Esophagus (tissue), 2 donors: ENCODE measurements at regions not wholly inside any gene's neighbourhood (a gene's known extent, or its start where the extent isn't known, plus 50 kb on each side); places are given as distances from the start of the nearest gene placed in this dataset.
"Not testable (repeated sequence)": the region's sequence is repeated elsewhere in the genome, so short reads cannot be mapped to it uniquely, and the experiment has no call there.

Experiments
- H3K27ac ChIP-seq, 2 donors: one replicate each; pipeline ENCODE4 v1.5.1; 2013; ENCODE audit warnings: low read depth in 2 of 2, mild to moderate bottlenecking in 2 of 2, inconsistent platforms in 1 of 2, low read length in 1 of 2, moderate library complexity in 1 of 2
- H3K27me3 ChIP-seq, 2 donors: one replicate each; pipeline ENCODE4 v1.6.1; 2013; ENCODE audit warnings: low read length in 2 of 2, control low read depth in 1 of 2, mild to moderate bottlenecking in 1 of 2; ENCODE audit not compliant: insufficient read depth in 2 of 2, control insufficient read depth in 1 of 2
- H3K36me3 ChIP-seq, 2 donors: one replicate each; pipeline ENCODE4 v1.6.1; 2013; ENCODE audit warnings: low read length in 1 of 2; ENCODE audit not compliant: control insufficient read depth in 2 of 2, insufficient read depth in 2 of 2
- H3K4me1 ChIP-seq, 2 donors: one replicate each; pipeline ENCODE4 v1.6.1; 2013; ENCODE audit warnings: low read length in 1 of 2; ENCODE audit not compliant: control insufficient read depth in 2 of 2, insufficient read depth in 2 of 2
- H3K4me3 ChIP-seq, 2 donors: one replicate each; pipeline ENCODE4 v1.5.1; 2013; ENCODE audit warnings: low read length in 2 of 2, mild to moderate bottlenecking in 2 of 2, low read depth in 1 of 2, moderate library complexity in 1 of 2
- H3K9me3 ChIP-seq, 2 donors: one replicate each; pipeline ENCODE4 v1.6.1; 2013; ENCODE audit warnings: mild to moderate bottlenecking in 2 of 2, low read depth in 1 of 2, low read length in 1 of 2, moderate library complexity in 1 of 2; ENCODE audit not compliant: control insufficient read depth in 2 of 2, insufficient read depth in 1 of 2
- WGBS, 2 donors: extraction: QIAGEN DNeasy Blood & Tissue Kit; methylation state at CpG; one replicate each; pipeline ENCODE4 v1.1.7; 2013; 5-methylcytosine and 5-hydroxymethylcytosine counted together
- donor health status: healthy with polysubstance abuse.
- donor health status: Bipolar disorder and iron deficiency.

DNA sequence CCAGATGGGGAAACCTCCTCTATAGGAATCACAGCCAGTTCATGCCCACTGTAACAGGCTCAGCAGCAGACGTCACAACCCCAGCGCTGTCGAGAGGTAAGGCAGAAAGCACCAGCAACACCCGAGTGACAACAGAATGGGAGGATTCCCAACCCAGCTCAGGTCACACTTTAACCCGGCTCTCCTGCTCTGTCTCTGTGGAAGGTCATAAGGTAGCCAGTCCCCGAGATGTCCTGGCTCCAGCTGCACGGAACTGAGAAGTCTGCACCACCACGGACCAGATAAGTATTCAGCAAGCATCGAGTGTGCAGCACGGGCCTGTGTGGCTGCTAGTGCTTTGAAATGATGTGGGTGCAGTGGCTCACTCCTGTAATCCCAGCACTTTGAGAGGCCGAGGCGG lies 236.7 kb upstream of the TCERG1L start:
- H3K4me1 ChIP-seq = no peaks in the 10 kb centered on the region
- no peak overlapping the region for H3K27ac ChIP-seq
- 76 to 80% methylated on average over 12 of the region's 12 CpGs for WGBS, 2 donors
- no peaks in the 10 kb centered on the region for H3K9me3 ChIP-seq
- H3K4me3 ChIP-seq = no peak overlapping the region
- no peaks in the 10 kb centered on the region for H3K36me3 ChIP-seq
- no peaks in the 10 kb centered on the region for H3K27me3 ChIP-seq

DNA sequence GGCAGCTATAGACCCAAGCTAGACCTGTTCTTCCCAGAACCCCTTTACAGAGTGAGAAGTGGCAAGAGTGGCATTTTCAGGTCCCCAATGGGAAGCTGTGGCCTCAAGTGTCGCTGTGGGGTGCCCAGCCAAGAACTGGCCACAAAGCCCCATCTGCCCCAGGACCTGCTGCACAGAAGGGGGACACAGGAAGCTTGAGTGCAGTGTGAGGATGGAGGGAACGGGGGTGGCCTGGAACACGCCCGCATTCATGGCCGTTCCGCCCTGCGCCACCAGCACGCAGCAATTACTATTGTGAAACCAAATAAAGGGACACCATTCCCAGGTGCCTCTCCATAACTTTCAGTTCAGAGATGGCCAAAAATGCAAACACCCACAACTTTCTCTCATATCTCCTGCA lies 237.6 kb upstream of the TCERG1L start:
- 86 to 89% methylated on average over 8 of the region's 8 CpGs for WGBS, 2 donors
- no peaks in the 10 kb centered on the region for H3K36me3 ChIP-seq
- no peak overlapping the region for H3K4me3 ChIP-seq
- no peaks in the 10 kb centered on the region for H3K4me1 ChIP-seq
- H3K27me3 ChIP-seq = no peaks in the 10 kb centered on the region
- no peak overlapping the region for H3K27ac ChIP-seq
- H3K9me3 ChIP-seq = no peaks in the 10 kb centered on the region

DNA sequence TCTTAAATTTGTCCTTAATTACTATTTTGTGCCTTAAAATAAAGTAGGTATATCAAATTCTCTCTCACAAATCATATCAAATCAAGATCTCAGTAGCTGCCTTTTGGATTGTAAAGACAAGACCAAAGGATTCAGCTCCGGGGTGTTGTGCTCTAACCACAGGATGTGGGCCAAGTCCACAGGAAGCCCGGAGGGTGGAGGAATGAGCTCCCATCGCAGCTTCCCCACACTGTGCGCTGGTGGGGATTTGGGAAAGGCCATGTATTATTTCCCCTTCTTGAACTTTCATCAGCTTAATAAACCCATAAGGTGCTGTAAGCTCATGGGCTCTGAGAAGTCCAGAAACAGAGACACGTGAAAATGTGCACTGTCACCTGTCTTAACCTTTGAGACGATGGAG lies 241.6 kb upstream of the TCERG1L start:
- 64 to 67% methylated on average over 6 of the region's 6 CpGs for WGBS, 2 donors
- Histone ChIP-seq H3K9me3 (no peaks in the 10 kb centered on the region), H3K36me3 (no peaks in the 10 kb centered on the region), H3K4me1 (no peaks in the 10 kb centered on the region), H3K27me3 (no peaks in the 10 kb centered on the region), H3K4me3 (no peak overlapping the region), H3K27ac (no peak overlapping the region)

DNA sequence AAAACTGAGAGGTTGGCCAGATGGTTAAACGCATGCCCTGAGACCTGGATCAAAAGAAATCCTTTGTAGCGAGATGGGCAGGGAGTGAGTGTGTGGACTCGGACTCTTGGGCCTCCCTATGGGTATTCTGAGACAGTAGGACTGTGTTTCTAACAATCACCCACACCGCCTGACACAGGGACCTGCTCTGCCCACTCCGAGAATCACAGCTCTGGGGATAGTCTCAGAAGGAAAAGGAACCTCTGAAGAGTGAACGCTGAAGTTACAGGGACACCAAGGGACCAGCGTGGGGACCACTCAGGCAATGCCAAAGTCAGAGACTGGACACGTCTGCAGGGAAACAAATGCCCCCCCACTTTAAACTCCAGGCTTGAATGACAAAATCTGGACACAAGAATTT lies 242.1 kb upstream of the TCERG1L start:
- WGBS, 2 donors = 74 to 77% methylated on average over 8 of the region's 8 CpGs
- Histone ChIP-seq H3K4me1 (no peaks in the 10 kb centered on the region), H3K4me3 (no peak overlapping the region), H3K9me3 (no peaks in the 10 kb centered on the region), H3K27ac (no peak overlapping the region), H3K27me3 (no peaks in the 10 kb centered on the region), H3K36me3 (no peaks in the 10 kb centered on the region)

DNA sequence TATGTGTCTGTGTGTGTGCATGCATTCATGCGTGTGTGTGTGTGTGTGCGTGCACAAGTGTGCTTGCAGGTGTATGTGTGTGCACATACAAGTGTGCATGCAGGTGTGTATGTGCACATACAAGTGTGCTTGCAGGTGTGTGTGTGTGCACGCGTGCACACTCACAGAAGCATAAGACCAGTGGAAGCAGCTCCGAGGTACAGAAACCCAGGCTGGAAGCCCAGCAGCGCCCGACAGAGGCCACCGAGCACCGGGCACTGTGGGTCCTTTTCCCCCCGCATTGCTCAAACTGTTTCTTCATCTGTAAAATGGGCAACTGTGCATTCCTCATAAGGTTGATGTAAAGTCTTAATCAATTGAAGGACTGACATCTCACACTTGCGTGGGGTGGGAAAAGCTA lies 243.3 kb upstream of the TCERG1L start:
- WGBS, 2 donors = 77 to 93% methylated on average over 11 of the region's 11 CpGs
- Histone ChIP-seq H3K36me3 (no peaks in the 10 kb centered on the region), H3K9me3 (no peaks in the 10 kb centered on the region), H3K4me3 (no peak overlapping the region), H3K27ac (no peak overlapping the region), H3K27me3 (no peaks in the 10 kb centered on the region), H3K4me1 (no peaks in the 10 kb centered on the region)

DNA sequence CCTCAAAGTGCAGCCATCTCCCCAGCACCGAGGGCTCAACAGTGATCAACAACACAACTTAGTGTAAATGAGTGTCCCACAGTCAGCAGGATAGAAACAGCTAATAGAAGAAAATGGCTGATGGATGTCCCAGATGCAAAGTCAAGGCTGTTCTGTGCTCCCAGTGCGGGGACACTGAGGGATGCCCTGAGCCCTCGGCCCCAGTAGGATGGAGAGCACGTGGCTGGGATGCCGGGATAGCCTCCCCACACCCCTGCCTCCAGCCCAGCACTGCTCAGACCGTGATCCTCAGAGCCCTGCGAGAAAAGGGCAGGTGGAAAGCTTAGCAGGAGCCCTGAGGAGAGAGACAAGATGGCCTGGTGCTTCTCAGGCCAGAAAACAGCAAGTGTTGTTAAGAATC lies 243.9 kb upstream of the TCERG1L start:
- no peak overlapping the region for H3K27ac ChIP-seq
- H3K4me3 ChIP-seq = no peak overlapping the region
- H3K36me3 ChIP-seq = no peaks in the 10 kb centered on the region
- whole genome bisulfite sequencing, 2 donors = 59 to 69% methylated on average over 7 of the region's 7 CpGs
- no peaks in the 10 kb centered on the region for H3K27me3 ChIP-seq
- no peaks in the 10 kb centered on the region for H3K9me3 ChIP-seq
- no peaks in the 10 kb centered on the region for H3K4me1 ChIP-seq

DNA sequence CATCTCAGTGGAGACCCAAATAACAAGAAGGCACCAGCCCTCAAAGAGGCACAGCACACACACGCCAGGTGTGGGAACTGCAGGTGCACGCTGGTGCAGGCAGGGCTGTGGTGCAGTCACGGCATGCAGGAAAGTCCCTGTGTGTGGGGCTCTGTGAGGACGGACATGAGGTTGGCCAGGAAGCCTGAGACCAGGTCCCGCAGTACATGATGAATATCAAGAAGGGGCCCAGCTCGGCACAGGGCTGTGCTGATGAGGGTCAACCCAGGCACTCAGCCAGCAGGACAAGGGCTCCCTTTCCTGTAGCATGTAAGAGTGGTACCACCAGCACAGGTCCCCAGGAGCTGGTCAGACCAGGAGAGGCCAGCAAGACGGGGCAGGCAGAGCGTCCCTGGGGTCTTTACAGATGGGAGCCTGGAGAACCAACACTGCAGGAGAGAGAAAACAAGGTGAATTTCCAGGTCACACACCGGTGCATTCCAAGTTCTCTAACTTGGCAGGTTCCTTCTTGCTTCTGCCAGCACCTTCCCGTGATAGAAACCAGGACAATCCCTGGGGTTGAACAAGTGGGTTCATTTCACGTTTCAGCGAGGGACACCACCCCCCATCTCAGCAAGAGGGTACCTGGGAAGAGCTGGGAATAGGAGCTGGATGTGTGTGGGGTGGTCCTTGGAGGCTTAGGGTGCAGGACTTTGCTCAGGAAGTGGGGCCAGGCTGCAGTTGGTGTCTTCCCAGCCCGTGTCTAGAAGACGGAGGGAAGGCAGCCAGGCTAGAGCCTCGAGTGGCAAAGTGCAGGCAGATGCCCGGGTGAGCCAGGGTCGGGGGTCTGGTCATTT lies 244.8 kb upstream of the TCERG1L start:
- no peaks in the 10 kb centered on the region for H3K9me3 ChIP-seq
- no peaks in the 10 kb centered on the region for H3K36me3 ChIP-seq
- no peaks in the 10 kb centered on the region for H3K4me1 ChIP-seq
- 67 to 69% methylated on average over 17 of the region's 17 CpGs for WGBS, 2 donors
- H3K27ac ChIP-seq = no peak overlapping the region
- H3K27me3 ChIP-seq = no peaks in the 10 kb centered on the region
- H3K4me3 ChIP-seq = no peak overlapping the region

DNA sequence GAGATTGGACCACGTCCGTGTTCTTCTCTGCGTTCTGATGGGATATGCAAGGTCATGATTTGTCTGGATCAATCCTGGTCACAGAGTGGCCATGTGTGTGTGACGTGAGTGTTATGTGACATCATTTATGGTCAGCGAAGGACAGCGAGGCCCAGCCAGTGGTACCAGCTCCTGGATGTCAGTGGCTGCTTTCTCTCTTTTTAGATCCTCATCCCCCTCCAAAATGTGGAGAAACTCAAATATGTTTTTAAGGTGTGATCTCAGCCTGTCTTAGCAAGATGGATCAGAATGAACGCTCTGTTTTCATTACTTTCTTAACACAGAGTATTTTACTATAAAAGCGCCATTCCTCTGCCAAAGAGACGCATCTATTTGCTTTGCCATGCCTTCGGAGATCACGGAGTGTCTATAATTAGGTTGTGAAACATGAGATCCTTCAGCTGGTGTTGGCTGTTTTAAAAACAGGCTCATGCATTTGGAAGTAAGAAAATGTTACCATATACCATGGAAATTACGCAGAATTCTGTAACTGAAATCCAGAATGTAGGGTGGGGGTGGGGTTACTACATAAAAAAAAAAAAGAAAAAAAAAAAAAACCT lies 245.5 kb upstream of the TCERG1L start:
- Histone ChIP-seq H3K9me3 (no peaks in the 10 kb centered on the region), H3K4me3 (no peak overlapping the region), H3K4me1 (no peaks in the 10 kb centered on the region), H3K36me3 (no peaks in the 10 kb centered on the region), H3K27me3 (no peaks in the 10 kb centered on the region), H3K27ac (no peak overlapping the region)
- WGBS, 2 donors = 59 to 68% methylated on average over 12 of the region's 12 CpGs

DNA sequence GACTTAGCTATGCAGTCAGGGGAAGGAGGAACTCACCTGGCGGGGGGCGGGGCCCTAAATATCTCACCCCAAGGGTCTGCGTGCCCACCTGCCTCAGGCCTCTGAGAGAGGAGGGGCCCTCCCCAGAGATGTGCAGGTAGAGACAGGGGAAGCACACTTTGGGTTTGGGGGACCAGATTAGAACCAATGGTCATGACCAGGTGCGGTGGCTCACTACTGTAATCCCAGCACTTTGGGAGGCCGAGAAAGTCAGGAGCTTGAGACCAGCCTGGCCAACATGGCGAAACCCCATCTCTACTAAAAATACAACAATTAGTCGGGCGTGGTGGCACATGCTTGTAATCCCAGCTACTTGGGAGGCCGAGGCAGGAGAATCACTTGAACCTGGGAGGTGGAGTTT lies 246.4 kb upstream of the TCERG1L start:
- WGBS, 2 donors = 73 to 86% methylated on average over 9 of the region's 9 CpGs
- not testable (repeated sequence) for H3K4me3 ChIP-seq, H3K27me3 ChIP-seq, H3K4me1 ChIP-seq, H3K27ac ChIP-seq, H3K36me3 ChIP-seq, H3K9me3 ChIP-seq

DNA sequence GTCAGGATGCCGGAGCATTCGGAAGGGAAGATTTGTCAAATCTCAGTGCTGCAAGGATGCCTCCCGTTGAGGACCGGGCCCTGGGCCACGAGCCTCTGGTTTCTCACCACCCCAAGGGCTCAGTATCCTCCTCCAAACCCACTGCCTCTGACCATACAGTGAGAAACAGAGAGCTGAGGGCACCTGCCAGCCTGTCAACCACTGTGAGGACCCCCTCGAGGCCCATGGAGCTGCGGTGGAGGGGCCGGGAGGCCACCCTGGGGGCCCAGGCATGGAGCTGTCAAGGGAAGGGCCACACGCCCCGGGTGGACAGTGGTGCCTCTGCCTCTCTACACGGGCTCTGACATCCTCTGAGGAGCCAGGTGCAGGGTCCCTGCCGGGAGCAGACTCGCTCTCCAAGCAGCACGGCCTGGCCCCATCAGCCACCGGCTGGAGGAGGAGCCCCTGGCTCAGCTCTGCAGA lies 248.0 kb upstream of the TCERG1L start:
- H3K36me3 ChIP-seq = no peaks in the 10 kb centered on the region
- H3K9me3 ChIP-seq = no peaks in the 10 kb centered on the region
- no peaks in the 10 kb centered on the region for H3K27me3 ChIP-seq
- H3K27ac ChIP-seq = no peak overlapping the region
- no peak overlapping the region for H3K4me3 ChIP-seq
- no peaks in the 10 kb centered on the region for H3K4me1 ChIP-seq
- 78 to 79% methylated on average over 12 to 15 of the region's 15 CpGs for WGBS, 2 donors
